ENCODE measurements at regions not wholly inside any gene's neighbourhood (a gene's known extent, or its start where the extent isn't known, plus 50 kb on each side); places are given as distances from the start of the nearest gene placed in this dataset.

GRCh38 chr2:192245329-192245728 is 50.6 kb upstream of the TMEFF2 start:
- TF ChIP-seq CTCF (IDR thresholded peaks at IDR 0.05 in 2 of 3, conservative IDR thresholded peaks at IDR 0.05 in 1 of 3; ENCODE audit: control insufficient read depth in 2 of 3, extremely low read depth in 1 of 3, insufficient read depth in 1 of 3, low read depth in 3 of 3, low read length in 3 of 3) (no peak), CHD4 (IDR thresholded peaks at IDR 0.05) (no peak), ZNF274 (IDR thresholded peaks at IDR 0.05; ENCODE audit: insufficient read depth, insufficient read length) (no peak), TAF1 (IDR thresholded peaks at IDR 0.05; ENCODE audit: borderline replicate concordance, low read depth, low read length) (no peak), TCF7 (IDR thresholded peaks at IDR 0.05; ENCODE audit: borderline replicate concordance) (no peak), SIN3A (IDR thresholded peaks at IDR 0.05; ENCODE audit: low read depth, low read length) (no peak)

All from GM12878 (cell line).